ENCODE measurements at regions not wholly inside any gene's neighbourhood (a gene's known extent, or its start where the extent isn't known, plus 50 kb on each side); places are given as distances from the start of the nearest gene placed in this dataset.

- TF ChIP-seq RELA (CRISPR knock-in tag; IDR thresholded peaks at IDR 0.05) (no peak), ZNF766 (CRISPR knock-in tag; IDR thresholded peaks at IDR 0.05; ENCODE audit: borderline replicate concordance) (no peak), AFF4 (CRISPR knock-in tag; IDR thresholded peaks at IDR 0.05) (peak; percentile 65; the same call in 1 of the 2 replicates), MAZ (IDR thresholded peaks at IDR 0.05; ENCODE audit: borderline replicate concordance, low read depth, low read length) (peak; percentile 63; the same call in 1 of the 2 replicates), MAZ (CRISPR knock-in tag; IDR thresholded peaks at IDR 0.05; ENCODE audit: low read depth) (no peak), NFYC (CRISPR knock-in tag; IDR thresholded peaks at IDR 0.05) (no peak), CHCHD3 (CRISPR knock-in tag; IDR thresholded peaks at IDR 0.05) (no peak), ZNF253 (CRISPR knock-in tag; IDR thresholded peaks at IDR 0.05; ENCODE audit: borderline replicate concordance) (no peak), MED1 (CRISPR knock-in tag; IDR thresholded peaks at IDR 0.05) (peak; percentile 93), GTF3A (CRISPR knock-in tag; conservative IDR thresholded peaks at IDR 0.05) (no peak), KDM3A (CRISPR knock-in tag; IDR thresholded peaks at IDR 0.05; ENCODE audit: low read depth) (0 out of 2 replicates have a peak, but pooled peaks have one; percentile 22), MYC (CRISPR knock-in tag; IDR thresholded peaks at IDR 0.05; ENCODE audit: borderline replicate concordance) (peak; percentile 62; the same call in 1 of the 2 replicates), SKI (IDR thresholded peaks at IDR 0.05; ENCODE audit: partially characterized antibody) (peak; percentile 36), SMAD9 (CRISPR knock-in tag; IDR thresholded peaks at IDR 0.05) (no peak), KMT2B (CRISPR knock-in tag; IDR thresholded peaks at IDR 0.05) (0 out of 2 replicates have a peak, but pooled peaks have one; percentile 45), GABPB1 (CRISPR knock-in tag; IDR thresholded peaks at IDR 0.05) (no peak), ZNF609 (CRISPR knock-in tag; IDR thresholded peaks at IDR 0.05; ENCODE audit: borderline replicate concordance) (peak; percentile 85), ZNF556 (CRISPR knock-in tag; IDR thresholded peaks at IDR 0.05; ENCODE audit: borderline replicate concordance) (no peak), MIER3 (CRISPR knock-in tag; IDR thresholded peaks at IDR 0.05; ENCODE audit: borderline replicate concordance) (peak; percentile 73; the same call in 1 of the 2 replicates)
- TF ChIP-seq, protein P1, sequence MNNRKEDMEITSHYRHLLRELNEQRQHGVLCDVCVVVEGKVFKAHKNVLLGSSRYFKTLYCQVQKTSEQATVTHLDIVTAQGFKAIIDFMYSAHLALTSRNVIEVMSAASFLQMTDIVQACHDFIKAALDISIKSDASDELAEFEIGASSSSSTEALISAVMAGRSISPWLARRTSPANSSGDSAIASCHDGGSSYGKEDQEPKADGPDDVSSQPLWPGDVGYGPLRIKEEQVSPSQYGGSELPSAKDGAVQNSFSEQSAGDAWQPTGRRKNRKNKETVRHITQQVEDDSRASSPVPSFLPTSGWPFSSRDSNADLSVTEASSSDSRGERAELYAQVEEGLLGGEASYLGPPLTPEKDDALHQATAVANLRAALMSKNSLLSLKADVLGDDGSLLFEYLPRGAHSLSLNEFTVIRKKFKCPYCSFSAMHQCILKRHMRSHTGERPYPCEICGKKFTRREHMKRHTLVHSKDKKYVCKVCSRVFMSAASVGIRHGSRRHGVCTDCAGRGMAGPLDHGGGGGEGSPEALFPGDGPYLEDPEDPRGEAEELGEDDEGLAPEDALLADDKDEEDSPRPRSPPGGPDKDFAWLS (CRISPR knock-in tag; IDR thresholded peaks at IDR 0.05; ENCODE audit: borderline replicate concordance): no peak
These were observed 90.0 kb downstream of the GLUL start (continued) for GRCh38 chr1:182301467-182302198.
